Osteocyte (in vitro differentiated cells): ENCODE measurements at regions not wholly inside any gene's neighbourhood (a gene's known extent, or its start where the extent isn't known, plus 50 kb on each side); places are given as distances from the start of the nearest gene placed in this dataset.

Source experiments
- DNase-seq: peaks from one replicate; pipeline ENCODE4 v3.0.0; 2021; ENCODE audit warnings: mixed read lengths; ENCODE audit not compliant: unreplicated experiment; ENCODE audit errors: extremely low spot score
- H3K27ac Mint-ChIP-seq: one replicate; pipeline ENCODE4 v1.8.0; 2021; ENCODE audit warnings: mild to moderate bottlenecking, mixed read lengths; ENCODE audit not compliant: unreplicated experiment
- H3K27me3 Mint-ChIP-seq: one replicate; pipeline ENCODE4 v1.8.0; 2021; ENCODE audit warnings: mixed read lengths; ENCODE audit not compliant: unreplicated experiment
- H3K36me3 Mint-ChIP-seq: one replicate; pipeline ENCODE4 v1.8.0; 2021; ENCODE audit warnings: mixed read lengths; ENCODE audit not compliant: unreplicated experiment
- H3K4me1 Mint-ChIP-seq: one replicate; pipeline ENCODE4 v1.8.0; 2021; ENCODE audit warnings: mixed read lengths; ENCODE audit not compliant: unreplicated experiment
- H3K4me3 Mint-ChIP-seq: one replicate; pipeline ENCODE4 v1.8.0; 2021; ENCODE audit warnings: mild to moderate bottlenecking, moderate library complexity, mixed read lengths; ENCODE audit not compliant: unreplicated experiment
- H3K9me3 Mint-ChIP-seq: one replicate; pipeline ENCODE4 v1.8.0; 2021; ENCODE audit warnings: mixed read lengths; ENCODE audit not compliant: unreplicated experiment
- CTCF ChIP-seq: fragments of 200-600 bp; sonication (generic); IDR thresholded peaks from 2 replicates; pipeline ENCODE4 v1.5.0; 2021; ENCODE audit warnings: antibody characterized with exemption, mild to moderate bottlenecking, moderate library complexity

DNA sequence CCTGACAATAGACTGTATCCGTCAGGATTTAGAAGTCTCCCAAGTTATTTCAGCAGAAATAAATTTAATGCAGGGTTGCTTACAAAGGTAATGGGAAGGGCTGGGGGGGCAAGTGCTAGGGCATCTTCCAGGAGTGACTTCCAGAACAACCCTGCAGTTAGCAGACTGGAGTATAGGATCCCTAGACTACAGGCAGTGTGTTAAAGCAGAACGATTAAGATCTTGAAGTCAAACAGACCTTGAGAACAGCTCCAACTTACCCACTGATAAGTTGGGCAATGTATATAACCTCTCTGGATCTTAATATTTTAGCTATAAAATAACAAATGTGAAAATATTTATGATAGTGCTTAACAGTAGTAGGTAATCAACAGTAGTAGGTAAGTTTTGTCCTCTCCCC is 113.6 kb upstream of the LIFR start:
- TF ChIP-seq CTCF = no peak
- DNase-seq = no peak
- H3K27ac Mint-ChIP-seq = no peak overlapping the region
- H3K27me3 Mint-ChIP-seq = peaks cover 13% of the 10 kb centered on the region
- peaks cover 17% of the 10 kb centered on the region for H3K4me1 Mint-ChIP-seq
- H3K36me3 Mint-ChIP-seq = no peaks in the 10 kb centered on the region
- no peak overlapping the region for H3K4me3 Mint-ChIP-seq
- no peaks in the 10 kb centered on the region for H3K9me3 Mint-ChIP-seq

- no peak overlapping the region for H3K4me3 Mint-ChIP-seq
- no peak overlapping the region for H3K27ac Mint-ChIP-seq
- TF ChIP-seq CTCF = no peak
- no peaks in the 10 kb centered on the region for H3K36me3 Mint-ChIP-seq
- H3K9me3 Mint-ChIP-seq = no peaks in the 10 kb centered on the region
- peak; percentile 27 for DNase-seq
- peaks cover 15% of the 10 kb centered on the region for H3K27me3 Mint-ChIP-seq
- H3K4me1 Mint-ChIP-seq = peaks cover 17% of the 10 kb centered on the region
These were observed 114.4 kb upstream of the LIFR start for GRCh38 chr5:38670878-38671277.

GRCh38 chr5:38672059-38672788 is 115.8 kb upstream of the LIFR start:
- no peak for DNase-seq
- Mint-ChIP-seq H3K27ac (no peak overlapping the region), H3K9me3 (no peaks in the 10 kb centered on the region), H3K27me3 (peaks cover 27% of the 10 kb centered on the region), H3K4me1 (peaks cover 17% of the 10 kb centered on the region), H3K36me3 (no peaks in the 10 kb centered on the region), H3K4me3 (no peak overlapping the region)
- no peak for TF ChIP-seq CTCF

GRCh38 chr5:38673671-38674071 is 117.2 kb upstream of the LIFR start:
- Mint-ChIP-seq H3K27ac (no peak overlapping the region), H3K4me3 (no peak overlapping the region), H3K27me3 (peaks cover 28% of the 10 kb centered on the region), H3K4me1 (peaks cover 17% of the 10 kb centered on the region), H3K9me3 (no peaks in the 10 kb centered on the region), H3K36me3 (no peaks in the 10 kb centered on the region)
- DNase-seq = peak; percentile 40
- no peak for TF ChIP-seq CTCF

DNA sequence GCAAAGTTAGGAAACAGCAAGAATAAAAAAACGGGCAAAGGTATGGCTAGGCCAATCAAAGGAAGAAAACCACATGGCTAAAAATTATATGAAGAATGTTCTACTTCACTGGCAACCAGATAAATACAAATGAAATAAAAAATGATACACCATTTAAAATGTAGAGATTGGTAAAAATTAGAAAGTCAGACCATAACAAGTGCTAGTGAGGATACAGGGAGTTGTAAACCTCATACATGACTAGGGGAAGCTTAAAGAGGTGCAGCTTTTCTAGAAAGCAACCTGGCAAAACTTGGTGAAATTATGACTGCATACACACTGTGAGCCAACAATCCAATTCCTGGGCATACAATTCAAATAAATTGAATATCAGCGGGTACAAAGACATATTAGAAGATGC is 119.0 kb upstream of the LIFR start:
- peaks cover 15% of the 10 kb centered on the region for H3K4me1 Mint-ChIP-seq
- no peak overlapping the region for H3K27ac Mint-ChIP-seq
- no peak overlapping the region for H3K4me3 Mint-ChIP-seq
- no peak for TF ChIP-seq CTCF
- H3K9me3 Mint-ChIP-seq = no peaks in the 10 kb centered on the region
- no peaks in the 10 kb centered on the region for H3K36me3 Mint-ChIP-seq
- peaks cover 23% of the 10 kb centered on the region for H3K27me3 Mint-ChIP-seq
- no peak for DNase-seq
